Stimulated activated effector memory CD8-positive, alpha-beta T cell treated with anti-CD3 and anti-CD28 coated beads, Interleukin-12 subunit alpha, Interleukin-12 subunit beta, amount 100 ng/mL, for 72 hours (primary cell): ENCODE measurements at regions not wholly inside any gene's neighbourhood (a gene's known extent, or its start where the extent isn't known, plus 50 kb on each side); places are given as distances from the start of the nearest gene placed in this dataset.

Source experiments
- ATAC-seq: fragments of 150-1000 bp; cut with Tn5 transposase; 2 replicates; pipeline ENCODE4 v1.10.0; 2021
- DNase-seq, 2 donors: peaks; one replicate each; pipeline ENCODE4 v3.0.0; 2021 to 2022; ENCODE audit warnings: low spot score in 2 of 2
- H3K27ac Mint-ChIP-seq: one replicate; pipeline ENCODE4 v1.8.0; 2022; ENCODE audit warnings: mild to moderate bottlenecking, mixed read lengths
- H3K36me3 Mint-ChIP-seq: one replicate; pipeline ENCODE4 v1.8.0; 2022; ENCODE audit warnings: mild to moderate bottlenecking, mixed read lengths
- H3K4me1 Mint-ChIP-seq: one replicate; pipeline ENCODE4 v1.8.0; 2022; ENCODE audit warnings: mixed read lengths
- H3K4me3 Mint-ChIP-seq: one replicate; pipeline ENCODE4 v1.8.0; 2022; ENCODE audit warnings: mild to moderate bottlenecking, mixed read lengths
- H3K9me3 Mint-ChIP-seq: one replicate; pipeline ENCODE4 v1.8.0; 2022; ENCODE audit warnings: mixed read lengths

DNA sequence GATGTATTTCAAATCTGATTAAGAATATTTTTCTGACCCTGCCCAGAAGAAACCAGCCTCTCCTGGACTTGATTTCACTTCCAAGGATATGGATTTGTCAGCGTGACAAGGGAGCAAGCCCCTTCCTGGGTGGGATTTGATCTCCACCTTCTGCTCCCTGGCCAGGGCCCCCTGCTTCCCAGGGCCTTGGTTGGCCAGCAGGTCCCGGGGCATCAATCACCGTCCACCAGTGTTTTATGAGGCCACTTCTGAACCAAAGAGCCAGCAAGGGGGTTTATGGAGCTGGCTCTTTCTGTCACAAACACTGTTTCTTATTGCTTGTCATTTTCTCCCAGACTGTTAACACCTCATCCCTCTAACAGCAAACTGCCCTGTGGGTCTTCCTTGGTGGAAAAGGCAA, 320.5 kb upstream of the SKOR2 start:
- H3K4me3 Mint-ChIP-seq: no peak overlapping the region
- no peaks in the 10 kb centered on the region for H3K36me3 Mint-ChIP-seq
- no peak overlapping the region for H3K27ac Mint-ChIP-seq
- ATAC-seq: no peak
- no peak for DNase-seq
- no peaks in the 10 kb centered on the region for H3K4me1 Mint-ChIP-seq
- no peaks in the 10 kb centered on the region for H3K9me3 Mint-ChIP-seq

DNA sequence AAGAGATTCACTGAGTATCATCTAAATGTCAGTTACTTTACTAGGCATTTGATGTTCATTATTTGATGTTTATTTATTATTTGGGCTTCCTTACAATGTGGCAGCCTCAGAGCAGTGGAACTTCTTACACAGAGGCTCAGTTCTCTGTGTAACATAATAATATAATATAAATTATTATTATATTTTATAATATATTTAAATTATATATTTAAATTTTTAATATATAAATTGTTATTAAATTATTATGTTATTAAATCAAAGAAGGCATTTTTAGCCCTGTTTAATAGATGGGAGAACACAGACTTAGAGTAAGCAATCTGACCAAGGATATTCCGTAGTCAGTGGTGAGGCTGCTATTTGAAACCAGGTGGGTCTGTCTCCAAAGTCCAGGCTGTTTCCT, 315.3 kb upstream of the SKOR2 start:
- no peaks in the 10 kb centered on the region for H3K36me3 Mint-ChIP-seq
- ATAC-seq (no peak), DNase-seq (no peak)
- H3K9me3 Mint-ChIP-seq: peaks cover 4% of the 10 kb centered on the region
- H3K4me1 Mint-ChIP-seq: no peaks in the 10 kb centered on the region
- H3K4me3 Mint-ChIP-seq: no peak overlapping the region
- no peak overlapping the region for H3K27ac Mint-ChIP-seq

DNA sequence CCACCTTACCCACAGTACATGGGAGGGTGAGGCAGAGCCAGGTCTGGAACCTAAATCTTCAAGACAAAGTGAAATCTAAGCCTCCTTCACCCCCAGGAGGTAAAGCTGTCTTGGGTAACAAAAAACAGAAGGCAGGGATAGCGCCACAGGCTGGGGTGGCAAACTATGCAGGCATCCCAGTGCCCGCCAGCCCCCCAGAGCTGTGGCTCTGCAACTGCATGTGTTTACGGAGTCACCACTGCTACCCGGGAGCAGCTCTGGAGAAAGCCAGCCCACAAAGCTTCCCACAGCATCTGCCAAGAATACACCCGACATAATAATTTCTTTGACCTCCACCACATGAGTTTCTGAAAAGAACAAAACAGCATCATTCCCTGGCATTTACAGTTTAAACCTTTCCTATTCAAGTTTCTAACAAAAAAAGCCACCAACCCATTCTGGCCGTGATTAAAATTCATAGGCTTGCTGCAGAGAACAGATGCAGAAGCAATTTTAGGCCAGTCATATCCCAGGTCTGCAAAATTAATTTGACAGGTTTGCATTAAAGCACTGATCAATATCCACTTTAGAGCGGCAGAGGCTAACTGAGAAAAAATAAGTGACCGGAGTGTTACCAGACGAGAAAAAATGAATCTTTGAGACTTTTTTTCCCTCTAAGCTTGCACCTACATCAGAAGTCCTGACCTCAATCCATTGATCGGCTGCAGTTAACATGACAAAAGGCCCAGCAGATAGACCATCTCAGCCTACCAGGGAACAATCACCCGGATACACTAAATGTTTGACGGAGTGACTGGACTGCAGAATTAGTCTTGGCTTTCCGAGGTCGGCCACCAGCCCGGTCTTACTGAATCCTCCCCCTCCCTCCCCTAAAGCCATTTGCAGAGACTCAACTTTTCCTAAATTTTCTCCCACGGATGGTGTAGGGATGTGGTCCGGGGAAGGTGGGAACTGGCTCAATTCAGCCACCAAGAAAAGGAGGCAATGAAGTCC, 309.6 kb upstream of the SKOR2 start:
- Mint-ChIP-seq H3K9me3 (peaks cover 4% of the 10 kb centered on the region), H3K4me3 (no peak overlapping the region), H3K4me1 (peaks cover 8% of the 10 kb centered on the region), H3K36me3 (no peaks in the 10 kb centered on the region), H3K27ac (no peak overlapping the region)
- no peak for DNase-seq
- ATAC-seq: no peak

DNA sequence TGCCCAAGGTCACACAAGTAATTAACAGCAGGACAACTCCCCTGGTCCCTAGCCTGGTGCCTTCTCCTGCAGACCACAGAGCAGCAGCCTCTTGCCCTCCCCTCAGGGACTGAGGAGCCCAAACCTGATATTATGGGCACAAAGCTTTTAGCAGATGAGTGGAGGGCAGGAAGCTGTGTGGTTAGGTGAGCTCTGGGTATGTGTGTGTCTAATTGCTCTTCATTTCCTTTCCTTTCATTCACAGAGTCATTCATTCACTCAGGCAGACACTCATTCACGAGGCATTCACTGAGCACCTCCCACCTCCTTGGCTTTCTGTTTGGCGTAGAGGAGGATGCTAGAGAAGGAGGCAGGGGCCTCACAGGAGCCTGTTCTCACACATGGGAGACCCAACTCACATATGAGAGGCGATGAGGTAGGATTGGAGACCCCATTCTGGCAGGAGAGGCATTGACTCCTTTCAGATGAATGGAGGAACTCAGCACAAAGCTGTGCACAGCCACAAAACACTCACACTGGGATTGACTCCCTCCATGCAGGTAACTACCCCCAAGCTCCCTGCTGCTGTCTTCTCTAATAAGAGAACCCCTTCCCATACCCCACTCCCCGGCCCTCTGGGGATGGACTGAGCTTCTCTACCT, 306.8 kb upstream of the SKOR2 start:
- H3K9me3 Mint-ChIP-seq: no peaks in the 10 kb centered on the region
- no peak for ATAC-seq
- no peak overlapping the region for H3K4me3 Mint-ChIP-seq
- H3K36me3 Mint-ChIP-seq: no peaks in the 10 kb centered on the region
- DNase-seq: no peak
- peaks cover 8% of the 10 kb centered on the region for H3K4me1 Mint-ChIP-seq
- no peak overlapping the region for H3K27ac Mint-ChIP-seq

DNA sequence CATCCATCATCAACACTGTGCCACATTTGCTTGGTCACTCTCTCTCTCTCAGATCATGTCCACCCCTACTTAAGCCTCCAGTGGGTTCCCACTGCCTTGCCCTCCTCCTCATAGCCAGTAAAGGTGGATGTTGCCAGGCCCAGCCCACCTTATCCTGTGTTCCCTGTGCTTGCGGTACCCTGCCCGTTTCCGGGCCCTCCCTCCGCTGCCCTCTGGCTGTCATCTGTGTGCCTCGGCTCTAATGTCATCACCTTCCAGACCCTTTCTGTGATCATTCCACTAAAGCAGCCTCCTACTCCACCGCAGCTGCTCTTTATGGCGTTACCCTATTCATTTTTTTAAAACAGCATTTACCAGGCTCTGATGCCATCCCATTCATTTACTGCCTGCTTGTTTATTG, 305.7 kb upstream of the SKOR2 start:
- ATAC-seq: no peak
- H3K36me3 Mint-ChIP-seq: no peaks in the 10 kb centered on the region
- H3K9me3 Mint-ChIP-seq: no peaks in the 10 kb centered on the region
- H3K4me3 Mint-ChIP-seq: no peak overlapping the region
- DNase-seq: no peak
- H3K4me1 Mint-ChIP-seq: peaks cover 8% of the 10 kb centered on the region
- H3K27ac Mint-ChIP-seq: no peak overlapping the region

DNA sequence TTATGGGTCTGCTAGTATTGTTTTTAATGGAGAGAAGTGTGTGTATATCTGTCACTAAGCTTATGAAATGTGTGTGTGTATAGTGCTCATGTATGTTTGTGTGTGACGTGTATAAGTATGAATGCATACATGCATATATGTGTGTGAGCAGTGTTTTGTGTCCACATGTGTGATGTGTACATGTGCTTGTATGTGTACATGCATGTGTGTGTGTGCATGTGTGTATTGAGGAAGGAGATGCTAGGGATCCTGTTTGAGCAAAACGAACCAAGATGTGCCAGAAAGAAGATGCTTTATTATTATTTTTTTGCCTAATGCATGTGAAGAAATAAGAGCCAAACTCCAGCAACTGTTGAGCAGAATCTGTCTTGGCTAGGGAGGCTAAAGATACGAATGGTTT, 301.3 kb upstream of the SKOR2 start:
- H3K36me3 Mint-ChIP-seq: no peaks in the 10 kb centered on the region
- H3K4me1 Mint-ChIP-seq: no peaks in the 10 kb centered on the region
- DNase-seq: no peak
- no peak overlapping the region for H3K4me3 Mint-ChIP-seq
- H3K9me3 Mint-ChIP-seq: no peaks in the 10 kb centered on the region
- no peak for ATAC-seq
- H3K27ac Mint-ChIP-seq: no peak overlapping the region

DNA sequence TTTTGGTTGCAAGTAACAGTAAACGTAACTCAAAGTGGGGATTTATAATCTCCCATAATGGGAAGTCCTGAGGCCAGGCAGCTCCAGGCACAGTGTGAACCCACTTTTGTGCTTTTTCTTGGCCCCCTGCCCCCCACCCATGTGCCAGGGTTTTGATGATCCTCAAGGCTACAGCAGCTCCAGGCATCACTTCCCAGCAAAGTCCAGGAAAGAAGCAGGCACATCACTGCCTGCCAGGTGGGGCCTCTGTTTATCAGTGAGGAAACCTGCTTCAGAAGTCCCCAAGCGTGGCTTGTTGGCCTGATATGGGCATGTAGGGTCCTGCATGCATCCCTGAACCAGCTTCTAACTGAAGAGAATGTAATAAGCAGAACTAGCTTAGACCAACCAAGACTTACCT, 299.2 kb upstream of the SKOR2 start:
- no peak for DNase-seq
- no peak overlapping the region for H3K27ac Mint-ChIP-seq
- no peaks in the 10 kb centered on the region for H3K9me3 Mint-ChIP-seq
- no peaks in the 10 kb centered on the region for H3K4me1 Mint-ChIP-seq
- no peak for ATAC-seq
- no peaks in the 10 kb centered on the region for H3K36me3 Mint-ChIP-seq
- no peak overlapping the region for H3K4me3 Mint-ChIP-seq

DNA sequence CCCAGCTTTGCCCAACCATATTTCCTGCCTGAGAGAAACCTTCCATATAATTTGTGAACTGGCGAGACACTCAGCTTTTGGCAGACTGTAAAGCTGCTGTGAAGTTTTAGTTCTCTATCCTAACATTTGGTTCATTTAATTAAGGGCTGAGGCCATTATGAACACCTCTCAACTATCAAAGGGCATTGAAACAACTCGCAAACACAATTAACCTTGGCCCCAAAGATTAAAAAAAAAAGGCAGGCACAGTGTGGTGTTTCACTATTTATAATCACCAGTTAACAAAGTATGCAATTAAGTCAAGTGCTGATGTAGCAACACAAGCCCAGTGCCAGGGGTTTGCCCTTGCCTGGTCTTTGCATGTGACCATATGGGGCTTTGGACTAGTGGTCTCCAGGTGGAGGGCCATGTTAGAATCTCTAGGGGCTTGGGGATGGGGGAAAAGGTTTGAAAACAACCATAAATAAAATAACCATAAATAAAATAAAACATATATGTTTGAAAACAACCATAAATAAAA, 297.6 kb upstream of the SKOR2 start:
- Mint-ChIP-seq H3K4me1 (no peaks in the 10 kb centered on the region), H3K4me3 (no peak overlapping the region), H3K9me3 (no peaks in the 10 kb centered on the region), H3K36me3 (no peaks in the 10 kb centered on the region), H3K27ac (no peak overlapping the region)
- ATAC-seq: no peak
- DNase-seq: no peak

DNA sequence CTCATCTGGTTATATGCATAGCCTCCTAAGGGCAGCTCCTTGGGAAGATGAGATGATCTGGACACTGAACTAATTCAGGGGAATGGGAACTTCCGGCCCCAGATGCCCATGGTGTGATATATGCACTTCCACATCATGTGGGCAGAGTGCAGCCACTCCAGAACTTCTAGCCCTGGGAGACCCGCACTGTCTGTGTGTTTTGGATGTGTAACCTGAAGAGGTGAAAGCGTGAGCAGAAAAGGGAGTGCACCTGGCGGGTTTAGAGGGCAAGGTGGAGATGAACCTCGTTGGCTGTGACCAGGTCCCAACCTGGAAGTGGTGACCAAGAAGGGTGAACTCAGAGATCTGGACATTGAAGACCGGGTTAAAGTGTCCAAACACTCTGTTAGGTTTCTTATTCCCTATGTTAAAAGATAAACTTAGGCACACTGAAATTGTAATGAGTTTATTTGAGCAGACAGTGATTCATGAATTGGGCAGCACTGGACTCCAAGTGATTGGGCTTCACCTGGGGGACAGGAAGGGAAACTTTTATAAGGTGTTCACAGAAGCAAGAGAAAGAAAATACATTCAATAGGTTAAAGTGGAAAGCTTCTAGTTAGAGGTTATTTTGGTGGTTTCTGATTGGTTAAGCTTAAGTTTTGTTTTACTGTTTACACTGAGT, 296.2 kb upstream of the SKOR2 start:
- Mint-ChIP-seq H3K4me3 (no peak overlapping the region), H3K9me3 (no peaks in the 10 kb centered on the region), H3K27ac (no peak overlapping the region), H3K36me3 (no peaks in the 10 kb centered on the region), H3K4me1 (no peaks in the 10 kb centered on the region)
- DNase-seq: no peak
- ATAC-seq: no peak

DNA sequence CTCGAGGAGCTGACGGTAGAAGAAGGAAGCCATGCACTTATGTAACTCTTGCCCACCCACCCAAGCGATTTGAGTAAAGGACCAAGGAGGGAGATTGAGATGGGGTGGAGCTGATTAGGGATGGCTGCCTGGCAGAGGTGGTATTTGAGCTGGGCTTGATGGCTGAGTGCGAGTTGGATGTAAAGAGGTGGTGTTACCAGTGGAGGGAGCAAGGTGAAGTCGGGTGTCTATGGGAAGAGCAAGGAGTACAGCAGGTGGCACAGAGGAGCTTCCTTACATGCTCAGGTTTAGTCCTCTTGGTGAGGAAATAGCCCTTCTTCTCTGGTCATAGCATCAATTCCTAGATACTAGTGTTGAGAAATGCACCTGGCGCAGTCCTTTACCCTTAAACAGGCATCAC, 294.2 kb upstream of the SKOR2 start:
- Mint-ChIP-seq H3K4me1 (no peaks in the 10 kb centered on the region), H3K9me3 (no peaks in the 10 kb centered on the region), H3K27ac (no peak overlapping the region), H3K4me3 (no peak overlapping the region), H3K36me3 (no peaks in the 10 kb centered on the region)
- ATAC-seq (no peak), DNase-seq (no peak)

DNA sequence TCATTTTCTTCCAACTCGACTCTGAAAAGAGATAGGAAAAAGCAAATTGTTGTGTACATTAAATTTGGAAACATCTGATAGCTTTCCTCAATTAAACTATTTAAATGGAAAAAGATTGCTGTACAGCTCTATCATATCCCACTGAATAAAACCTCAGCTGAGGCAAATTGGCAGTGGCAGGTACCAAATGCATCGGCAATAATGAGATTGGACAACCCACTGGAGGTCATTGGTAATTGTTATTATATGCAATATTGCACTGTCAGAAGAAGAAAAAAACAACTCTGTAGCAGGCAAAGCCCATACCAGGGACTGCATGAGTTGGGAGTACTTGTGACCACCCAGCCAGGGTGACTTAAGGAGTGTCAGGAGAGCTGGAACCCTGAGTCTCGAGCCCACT, 291.6 kb upstream of the SKOR2 start:
- Mint-ChIP-seq H3K36me3 (no peaks in the 10 kb centered on the region), H3K4me1 (no peaks in the 10 kb centered on the region), H3K4me3 (no peak overlapping the region), H3K27ac (no peak overlapping the region), H3K9me3 (no peaks in the 10 kb centered on the region)
- DNase-seq: no peak
- no peak for ATAC-seq

DNA sequence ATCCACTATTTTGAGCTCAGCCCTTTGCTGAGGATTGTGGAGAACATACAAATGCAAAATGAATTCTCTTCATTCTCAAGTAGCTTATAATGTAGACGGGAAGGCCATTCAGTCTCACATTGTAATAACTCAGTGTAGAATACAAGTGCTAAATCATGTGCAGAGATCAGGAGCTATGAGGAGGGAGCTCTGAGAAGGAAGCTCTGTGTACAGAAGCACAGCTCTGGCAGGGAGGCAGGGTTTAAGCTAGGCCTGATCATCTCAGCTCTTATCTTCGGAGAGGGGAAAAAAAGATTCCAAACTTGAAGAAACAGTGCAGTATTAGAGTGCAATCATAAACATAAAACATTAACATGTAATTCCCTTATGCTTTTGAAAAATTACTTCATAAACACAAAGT, 291.1 kb upstream of the SKOR2 start:
- no peak for ATAC-seq
- H3K27ac Mint-ChIP-seq: no peak overlapping the region
- H3K4me1 Mint-ChIP-seq: no peaks in the 10 kb centered on the region
- no peaks in the 10 kb centered on the region for H3K9me3 Mint-ChIP-seq
- H3K36me3 Mint-ChIP-seq: no peaks in the 10 kb centered on the region
- no peak for DNase-seq
- H3K4me3 Mint-ChIP-seq: no peak overlapping the region

DNA sequence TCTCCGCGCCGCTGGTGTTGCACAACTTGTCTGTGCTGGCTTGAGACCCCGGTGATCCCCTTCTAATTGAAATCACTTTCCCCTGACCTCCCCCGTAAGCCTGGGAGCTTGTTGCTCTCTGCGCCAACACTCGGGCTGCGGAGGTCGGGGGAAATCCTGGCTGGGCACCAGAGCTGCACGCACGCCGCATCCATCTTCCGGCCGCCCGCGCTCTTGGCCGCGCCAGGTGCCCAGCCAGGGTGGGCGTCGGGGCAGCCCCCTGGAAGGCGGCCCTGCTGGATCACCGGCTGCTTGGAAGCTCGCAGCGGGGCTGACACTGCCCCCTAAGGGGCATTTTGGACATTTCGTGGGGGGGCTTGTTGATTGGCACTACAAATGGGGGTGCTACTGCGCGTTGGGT, 280.3 kb upstream of the SKOR2 start:
- ATAC-seq (no peak), DNase-seq (no peak)
- Mint-ChIP-seq H3K4me1 (no peaks in the 10 kb centered on the region), H3K9me3 (no peaks in the 10 kb centered on the region), H3K4me3 (no peak overlapping the region), H3K36me3 (no peaks in the 10 kb centered on the region), H3K27ac (no peak overlapping the region)

DNA sequence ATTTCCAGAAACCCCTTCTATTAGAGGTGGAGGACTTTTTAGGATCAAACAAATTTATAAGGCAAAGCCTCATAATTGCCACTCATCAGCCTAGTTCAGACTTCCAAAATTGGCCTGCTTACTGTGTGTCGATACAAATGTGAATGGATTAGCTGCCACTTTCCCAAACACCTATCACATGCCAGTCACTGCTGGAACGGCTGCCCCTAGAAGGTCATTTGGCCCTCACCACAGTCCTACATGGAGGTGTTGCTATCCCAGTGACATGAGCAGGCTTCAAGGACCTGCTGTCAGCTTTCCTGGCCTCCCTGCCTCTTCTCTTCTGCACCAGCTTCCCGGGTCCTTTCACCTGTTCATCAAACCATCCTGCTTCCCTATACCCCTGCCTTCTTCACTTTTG, 279.2 kb upstream of the SKOR2 start:
- Mint-ChIP-seq H3K36me3 (no peaks in the 10 kb centered on the region), H3K27ac (no peak overlapping the region), H3K4me3 (no peak overlapping the region), H3K9me3 (no peaks in the 10 kb centered on the region), H3K4me1 (no peaks in the 10 kb centered on the region)
- ATAC-seq: no peak
- DNase-seq: no peak

DNA sequence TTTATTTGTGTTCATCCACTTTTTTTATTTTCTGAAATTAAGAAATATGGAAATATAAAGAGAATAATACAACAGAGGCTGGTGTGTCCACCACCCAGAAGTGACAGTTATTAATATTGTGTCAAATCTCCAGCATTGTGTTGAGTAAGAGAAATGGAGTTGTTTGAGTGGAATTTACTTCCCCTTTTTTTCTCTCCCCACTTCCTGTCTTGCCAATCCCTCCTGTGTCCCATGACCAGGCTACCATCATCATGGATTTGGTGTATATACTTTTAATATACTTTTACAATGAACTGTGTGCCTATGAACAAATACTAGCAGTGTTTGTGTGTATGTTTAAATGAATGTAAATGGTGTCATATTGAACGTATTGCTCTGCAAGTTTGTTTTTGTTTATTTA, 276.9 kb upstream of the SKOR2 start:
- no peak for DNase-seq
- ATAC-seq: no peak
- Mint-ChIP-seq H3K4me1 (no peaks in the 10 kb centered on the region), H3K27ac (no peak overlapping the region), H3K36me3 (no peaks in the 10 kb centered on the region), H3K4me3 (no peak overlapping the region), H3K9me3 (peaks cover 4% of the 10 kb centered on the region)

DNA sequence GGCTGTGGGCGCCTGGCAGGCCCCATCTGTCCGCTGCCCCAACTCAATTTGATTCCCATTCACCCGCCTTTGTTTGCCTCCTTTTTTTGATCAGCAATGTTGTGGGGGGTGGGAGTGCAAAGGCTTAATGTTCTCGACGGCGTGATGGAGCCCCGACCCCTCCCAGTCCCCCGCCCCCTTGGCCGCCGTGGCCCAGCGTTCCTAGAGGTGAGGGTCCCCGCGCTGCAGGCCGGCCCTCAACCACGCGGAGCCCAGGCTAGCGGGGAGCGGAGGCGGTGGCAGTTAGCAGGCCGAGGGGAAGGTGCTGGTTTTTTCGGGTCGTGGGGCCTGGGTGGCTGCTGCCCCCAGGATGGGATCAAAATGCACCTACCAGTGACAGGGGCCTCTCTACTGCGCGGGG, 274.7 kb upstream of the SKOR2 start:
- DNase-seq (no peak), ATAC-seq (no peak)
- H3K36me3 Mint-ChIP-seq: no peaks in the 10 kb centered on the region
- H3K4me3 Mint-ChIP-seq: no peak overlapping the region
- H3K27ac Mint-ChIP-seq: no peak overlapping the region
- no peaks in the 10 kb centered on the region for H3K4me1 Mint-ChIP-seq
- peaks cover 4% of the 10 kb centered on the region for H3K9me3 Mint-ChIP-seq
